Neural cell (in vitro differentiated cells): ENCODE measurements at regions not wholly inside any gene's neighbourhood (a gene's known extent, or its start where the extent isn't known, plus 50 kb on each side); places are given as distances from the start of the nearest gene placed in this dataset.
"Not testable (repeated sequence)": the region's sequence is repeated elsewhere in the genome, so short reads cannot be mapped to it uniquely, and the experiment has no call there.

ENCODE experiments used
- H2AFZ ChIP-seq: fragments of 200-600, 300-800 bp; sonication (generic), shearing (Covaris generic); 2 replicates; pipeline ENCODE4 v1.6.0; 2014; ENCODE audit warnings: low read depth, mild to moderate bottlenecking, antibody characterized with exemption, low read length, moderate library complexity
- H3F3A ChIP-seq: fragments of 200-600 bp; shearing (Covaris generic); 2 replicates; pipeline ENCODE4 v1.6.1; 2016; ENCODE audit warnings: mild to moderate bottlenecking, moderate library complexity, mixed read lengths, antibody characterized with exemption, low read length; ENCODE audit not compliant: insufficient read depth, poor library complexity, severe bottlenecking
- H3K27ac ChIP-seq: fragments of 200-600, 300-800 bp; sonication (generic), shearing (Covaris generic); 2 replicates; pipeline ENCODE4 v1.5.1; 2014; ENCODE audit warnings: mild to moderate bottlenecking, low read length, moderate library complexity
- H3K27me3 ChIP-seq: fragments of 300-800, 200-600 bp; sonication (generic), shearing (Covaris generic); 2 replicates; pipeline ENCODE4 v1.6.0; 2014; ENCODE audit warnings: mild to moderate bottlenecking, low read depth, low read length, moderate library complexity; ENCODE audit not compliant: insufficient read depth
- H3K36me3 ChIP-seq: fragments of 300-800, 200-600 bp; sonication (generic), shearing (Covaris generic); 2 replicates; pipeline ENCODE4 v1.5.1; 2014; ENCODE audit warnings: mild to moderate bottlenecking, antibody characterized with exemption, low read length, moderate library complexity; ENCODE audit not compliant: insufficient read depth
- H3K4me2 ChIP-seq: fragments of 300-800, 200-600 bp; sonication (generic), shearing (Covaris generic); 2 replicates; pipeline ENCODE4 v1.6.0; 2014; ENCODE audit warnings: mild to moderate bottlenecking, low read length
- H3K4me3 ChIP-seq: fragments of 300-800, 200-600 bp; sonication (generic), shearing (Covaris generic); 2 replicates; pipeline ENCODE4 v1.5.1; 2014; ENCODE audit warnings: mild to moderate bottlenecking, low read length, moderate library complexity
- H3K79me2 ChIP-seq: fragments of 200-600 bp; shearing (Covaris generic); replicated peaks from 2 replicates; pipeline ENCODE4 v1.6.0; 2014; ENCODE audit warnings: mild to moderate bottlenecking, low read length, moderate library complexity; ENCODE audit not compliant: insufficient read depth
- H3K9ac ChIP-seq: fragments of 300-800, 200-600 bp; sonication (generic), shearing (Covaris generic); 2 replicates; pipeline ENCODE4 v1.6.1; 2016; ENCODE audit warnings: mild to moderate bottlenecking, low read length, mixed read lengths
- H3K9me2 ChIP-seq: fragments of 200-600 bp; shearing (Covaris generic); 2 replicates; pipeline ENCODE4 v1.6.1; 2016; ENCODE audit warnings: mild to moderate bottlenecking, low read length, mixed read lengths; ENCODE audit not compliant: insufficient read depth
- H3K9me3 ChIP-seq: fragments of 200-600, 300-800 bp; sonication (generic), shearing (Covaris generic); 2 replicates; pipeline ENCODE4 v1.6.1; 2016; ENCODE audit warnings: mild to moderate bottlenecking, mixed run types, low read length, moderate library complexity, mixed read lengths
- H4K20me1 ChIP-seq: fragments of 200-600 bp; shearing (Covaris generic); 2 replicates; pipeline ENCODE4 v1.6.1; 2016; ENCODE audit warnings: mild to moderate bottlenecking, mixed run types; ENCODE audit not compliant: insufficient read depth
- CTCF ChIP-seq: fragments of 450-650 bp; IDR thresholded peaks from 2 replicates; pipeline ENCODE4 v1.5.1; 2014; ENCODE audit warnings: antibody characterized with exemption, mild to moderate bottlenecking, moderate library complexity; ENCODE audit not compliant: poor library complexity, severe bottlenecking
- EP300 ChIP-seq: fragments of 450-650 bp; conservative IDR thresholded peaks from 2 replicates; pipeline ENCODE4 v1.6.1; 2014; ENCODE audit warnings: antibody characterized with exemption, mild to moderate bottlenecking, moderate library complexity; ENCODE audit not compliant: poor library complexity, severe bottlenecking
- EZH2 ChIP-seq: fragments of 200-600, 300-800 bp; shearing (Covaris generic), sonication (generic); IDR thresholded peaks from 2 replicates; pipeline ENCODE4 v1.6.1; 2014; ENCODE audit warnings: antibody characterized with exemption, low read length, borderline replicate concordance, mild to moderate bottlenecking; ENCODE audit not compliant: insufficient read depth, poor library complexity, severe bottlenecking
- MXI1 ChIP-seq: fragments of 450-650 bp; conservative IDR thresholded peaks from 2 replicates; pipeline ENCODE4 v1.6.1; 2014; ENCODE audit warnings: antibody characterized with exemption, mild to moderate bottlenecking; ENCODE audit not compliant: poor library complexity, severe bottlenecking
- POLR2AphosphoS5 ChIP-seq: IDR thresholded peaks from 2 replicates; pipeline ENCODE4 v1.6.1; 2012
- RAD21 ChIP-seq: fragments of 450-650 bp; conservative IDR thresholded peaks from 2 replicates; pipeline ENCODE4 v1.6.1; 2014; ENCODE audit warnings: antibody characterized with exemption, mild to moderate bottlenecking, moderate library complexity
- REST ChIP-seq: IDR thresholded peaks from 2 replicates; pipeline ENCODE4 v1.6.1; 2012; ENCODE audit warnings: borderline replicate concordance
- SMC3 ChIP-seq: fragments of 450-650 bp; conservative IDR thresholded peaks from 2 replicates; pipeline ENCODE4 v1.6.1; 2014; ENCODE audit warnings: antibody characterized with exemption, mild to moderate bottlenecking, moderate library complexity; ENCODE audit not compliant: poor library complexity
- TAF1 ChIP-seq: IDR thresholded peaks from 2 replicates; pipeline ENCODE4 v1.6.1; 2012; ENCODE audit warnings: low read depth

- not testable (repeated sequence) for H3F3A ChIP-seq, H3K9me3 ChIP-seq, H3K9me2 ChIP-seq, H3K9ac ChIP-seq, H3K4me3 ChIP-seq, H3K79me2 ChIP-seq, H3K4me2 ChIP-seq, H2AFZ ChIP-seq, H3K36me3 ChIP-seq, H4K20me1 ChIP-seq, H3K27ac ChIP-seq, H3K27me3 ChIP-seq
These were observed 318.1 kb upstream of the TECRL start for GRCh38 chr4:64727391-64727790.

GRCh38 chr4:64724689-64725088 is 315.4 kb upstream of the TECRL start:
- H3K9me2 ChIP-seq, result no peaks in the 10 kb centered on the region
- no peaks in the 10 kb centered on the region for H3K79me2 ChIP-seq
- no peak overlapping the region for H3K4me3 ChIP-seq
- H3K36me3 ChIP-seq, result no peaks in the 10 kb centered on the region
- no peaks in the 10 kb centered on the region for H4K20me1 ChIP-seq
- H3K9me3 ChIP-seq, result no peaks in the 10 kb centered on the region
- no peak overlapping the region for H3K9ac ChIP-seq
- H3K4me2 ChIP-seq, result no peak overlapping the region
- H3F3A ChIP-seq, result no peaks in the 10 kb centered on the region
- no peak overlapping the region for H2AFZ ChIP-seq
- no peaks in the 10 kb centered on the region for H3K27me3 ChIP-seq
- H3K27ac ChIP-seq, result no peak overlapping the region
- TF ChIP-seq POLR2AphosphoS5, result no peak
- TF ChIP-seq TAF1, result no peak
- no peak for TF ChIP-seq EZH2
- no peak for TF ChIP-seq REST
- TF ChIP-seq MXI1, result no peak
- no peak for TF ChIP-seq CTCF
- no peak for TF ChIP-seq EP300
- TF ChIP-seq RAD21, result no peak
- no peak for TF ChIP-seq SMC3

- TF ChIP-seq EP300 (no peak), MXI1 (no peak), SMC3 (no peak), EZH2 (no peak), CTCF (no peak), REST (no peak), RAD21 (no peak), POLR2AphosphoS5 (no peak), TAF1 (no peak)
- Histone ChIP-seq H3K9me3 (no peaks in the 10 kb centered on the region), H3K79me2 (no peaks in the 10 kb centered on the region), H3K4me3 (no peak overlapping the region), H2AFZ (no peak overlapping the region), H3K27ac (no peak overlapping the region), H3K9me2 (no peaks in the 10 kb centered on the region), H3K36me3 (no peaks in the 10 kb centered on the region), H3K27me3 (no peaks in the 10 kb centered on the region), H4K20me1 (no peaks in the 10 kb centered on the region), H3F3A (no peaks in the 10 kb centered on the region), H3K9ac (no peak overlapping the region), H3K4me2 (no peak overlapping the region)
These were observed 311.9 kb upstream of the TECRL start for GRCh38 chr4:64721106-64721505.
